22Rv1 (cell line): ENCODE measurements at regions not wholly inside any gene's neighbourhood (a gene's known extent, or its start where the extent isn't known, plus 50 kb on each side); places are given as distances from the start of the nearest gene placed in this dataset.

ENCODE experiments used
- CTCF ChIP-seq: fragments of 450-650 bp; IDR thresholded peaks from 2 replicates; pipeline ENCODE4 v1.5.1; 2017; ENCODE audit warnings: mild to moderate bottlenecking
- ZFX ChIP-seq: fragments of 450-650 bp; IDR thresholded peaks from 2 replicates; pipeline ENCODE4 v1.6.1; 2017; ENCODE audit warnings: antibody characterized with exemption, borderline replicate concordance

- TF ChIP-seq CTCF (no peak), ZFX (no peak)
These were observed 88.0 kb upstream of the MAGEB18 start for GRCh38 chrX:26050099-26050498.
